ENCODE measurements at regions not wholly inside any gene's neighbourhood (a gene's known extent, or its start where the extent isn't known, plus 50 kb on each side); places are given as distances from the start of the nearest gene placed in this dataset.
"Not testable (repeated sequence)": the region's sequence is repeated elsewhere in the genome, so short reads cannot be mapped to it uniquely, and the experiment has no call there.

DNA sequence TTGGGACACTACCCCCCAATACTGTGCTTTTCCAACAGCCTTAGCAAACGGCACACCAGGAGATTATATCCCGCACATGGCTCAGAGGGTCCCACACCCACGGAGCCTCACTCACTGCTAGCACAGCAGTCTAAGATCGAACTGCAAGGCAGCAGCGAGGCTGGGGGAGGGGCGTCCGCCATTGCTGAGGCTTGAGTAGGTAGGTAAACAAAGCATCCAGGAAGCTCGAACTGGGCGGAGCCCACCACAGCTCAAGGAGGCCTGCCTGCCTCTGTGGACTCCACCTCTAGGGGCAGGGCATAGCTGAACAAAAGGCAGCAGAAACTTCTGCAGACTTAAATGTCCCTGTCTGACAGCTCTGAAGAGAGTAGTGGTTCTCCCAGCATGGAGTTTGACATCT lies 447.3 kb upstream of the RAB6C start:
- TF ChIP-seq, protein P1, sequence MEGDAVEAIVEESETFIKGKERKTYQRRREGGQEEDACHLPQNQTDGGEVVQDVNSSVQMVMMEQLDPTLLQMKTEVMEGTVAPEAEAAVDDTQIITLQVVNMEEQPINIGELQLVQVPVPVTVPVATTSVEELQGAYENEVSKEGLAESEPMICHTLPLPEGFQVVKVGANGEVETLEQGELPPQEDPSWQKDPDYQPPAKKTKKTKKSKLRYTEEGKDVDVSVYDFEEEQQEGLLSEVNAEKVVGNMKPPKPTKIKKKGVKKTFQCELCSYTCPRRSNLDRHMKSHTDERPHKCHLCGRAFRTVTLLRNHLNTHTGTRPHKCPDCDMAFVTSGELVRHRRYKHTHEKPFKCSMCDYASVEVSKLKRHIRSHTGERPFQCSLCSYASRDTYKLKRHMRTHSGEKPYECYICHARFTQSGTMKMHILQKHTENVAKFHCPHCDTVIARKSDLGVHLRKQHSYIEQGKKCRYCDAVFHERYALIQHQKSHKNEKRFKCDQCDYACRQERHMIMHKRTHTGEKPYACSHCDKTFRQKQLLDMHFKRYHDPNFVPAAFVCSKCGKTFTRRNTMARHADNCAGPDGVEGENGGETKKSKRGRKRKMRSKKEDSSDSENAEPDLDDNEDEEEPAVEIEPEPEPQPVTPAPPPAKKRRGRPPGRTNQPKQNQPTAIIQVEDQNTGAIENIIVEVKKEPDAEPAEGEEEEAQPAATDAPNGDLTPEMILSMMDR (IDR thresholded peaks at IDR 0.05) = not testable (repeated sequence)
- not testable (repeated sequence) for TF ChIP-seq POLR2A (IDR thresholded peaks at IDR 0.05)

Data from lower leg skin (tissue), 3 donors.